ENCODE measurements at regions not wholly inside any gene's neighbourhood (a gene's known extent, or its start where the extent isn't known, plus 50 kb on each side); places are given as distances from the start of the nearest gene placed in this dataset.

DNA sequence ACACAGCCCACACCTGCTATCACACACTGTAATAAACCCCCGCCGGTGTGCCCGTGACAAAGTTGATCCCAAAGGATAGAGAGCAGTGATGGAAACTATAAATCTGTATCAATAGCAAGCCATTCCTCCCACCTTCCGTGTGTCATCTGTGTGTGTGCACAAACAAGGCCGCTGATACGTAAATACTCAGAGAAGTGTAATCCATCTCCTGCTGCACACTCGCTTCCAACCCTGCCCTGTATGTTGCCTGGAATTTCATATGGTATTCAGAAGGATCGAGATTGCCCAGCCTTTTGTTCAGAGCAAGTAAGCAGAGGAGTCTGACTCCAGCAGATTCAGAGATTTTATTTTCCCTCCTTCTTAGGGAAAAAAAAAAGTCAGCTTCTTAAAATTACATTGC is 581.1 kb upstream of the ZFHX3 start:
- TF ChIP-seq CHD1 (IDR thresholded peaks at IDR 0.05; ENCODE audit: low read depth, low read length) = no peak
- no peak for TF ChIP-seq RCOR1 (IDR thresholded peaks at IDR 0.05; ENCODE audit: insufficient replicate concordance, low read length)
- TF ChIP-seq SMC3 (IDR thresholded peaks at IDR 0.05; ENCODE audit: low read depth, low read length) = no peak
- no peak for TF ChIP-seq MAZ (IDR thresholded peaks at IDR 0.05; ENCODE audit: borderline replicate concordance, low read depth, low read length)
- TF ChIP-seq BHLHE40 (IDR thresholded peaks at IDR 0.05; ENCODE audit: low read depth, low read length) = no peak
- TF ChIP-seq NFE2L2 (IDR thresholded peaks at IDR 0.05; ENCODE audit: low read depth, low read length) = no peak
- TF ChIP-seq USF2 (IDR thresholded peaks at IDR 0.05; ENCODE audit: low read depth, low read length) = no peak
- TF ChIP-seq RAD21 (IDR thresholded peaks at IDR 0.05; ENCODE audit: low read length) = no peak
- no peak for TF ChIP-seq MXI1 (IDR thresholded peaks at IDR 0.05; ENCODE audit: borderline replicate concordance, low read depth, low read length)
- TF ChIP-seq FOS (IDR thresholded peaks at IDR 0.05; ENCODE audit: low read depth, low read length) = no peak
- no peak for ATAC-seq (ENCODE audit: low read depth)
- in situ Hi-C loops (cut with MboI; ENCODE audit: low sequenced_read_pairs) = no loop called here
- H4K91ac ChIP-seq (ENCODE audit: insufficient read depth, low read depth, low read length) = no peak overlapping the region
- POLR2A ChIA-PET (ENCODE audit: unreplicated experiment) = no interaction called here
- no peak for DNase-seq
- no peak overlapping the region for H3K14ac ChIP-seq (replicated peaks; ENCODE audit: low read depth, low read length)
- peaks cover 3% of the 10 kb centered on the region; the same call in 1 of the 2 replicates for H3K9me3 ChIP-seq (ENCODE audit: control insufficient read depth, insufficient read depth, low read length)
- no peak overlapping the region for H2BK5ac ChIP-seq (ENCODE audit: low read depth, low read length, poor library complexity, severe bottlenecking)
- H2AK5ac ChIP-seq (ENCODE audit: low read depth, low read length) = no peak overlapping the region
- WGBS, 2 experiments (ENCODE audit: extremely low coverage in 2 of 2, insufficient read length in 1 of 2) = no CpG with 5 or more reads among the region's 8 CpGs
- H2AFZ ChIP-seq (replicated peaks; ENCODE audit: low read length, poor library complexity) = no peak overlapping the region
- H2BK15ac ChIP-seq (ENCODE audit: low read depth, low read length) = no peak overlapping the region
- dilution Hi-C loops (cut with HindIII; ENCODE audit: low sequenced_read_pairs, unreplicated experiment) = no loop called here
- no peak overlapping the region for H3K23ac ChIP-seq (ENCODE audit: low read depth, low read length)
- no peaks in the 10 kb centered on the region for H3K4me1 ChIP-seq (ENCODE audit: control insufficient read depth, insufficient read depth, low read length)
- H3K27me3 ChIP-seq (ENCODE audit: control insufficient read depth, insufficient read depth, low read length) = no peaks in the 10 kb centered on the region
- H3K4ac ChIP-seq (ENCODE audit: low read depth, low read length) = no peak overlapping the region
- H4K5ac ChIP-seq (ENCODE audit: low read depth, low read length) = no peak overlapping the region
- no peak overlapping the region for H4K8ac ChIP-seq (ENCODE audit: low read depth in 2 of 2, low read length in 2 of 2)
- BruUV-seq (replicated peaks) = no TSS peak
- no peaks in the 10 kb centered on the region for H3K36me3 ChIP-seq (ENCODE audit: control insufficient read depth, insufficient read depth, low read length)
- no peak overlapping the region for H3K18ac ChIP-seq (ENCODE audit: low read depth, low read length)
- H3K56ac ChIP-seq (ENCODE audit: extremely low read depth, insufficient read depth, low read length) = no peak overlapping the region
- H3K27ac ChIP-seq (ENCODE audit: insufficient read depth, low read length) = no peak overlapping the region
- no peaks in the 10 kb centered on the region for H4K20me1 ChIP-seq (ENCODE audit: insufficient read depth, low read length)
- no peak overlapping the region for H3K9ac ChIP-seq (ENCODE audit: low read depth, low read length)
- no peak overlapping the region for H3K4me3 ChIP-seq (ENCODE audit: insufficient read depth, low read depth, low read length)
- H3K9me1 ChIP-seq (ENCODE audit: insufficient read depth, low read length) = no peaks in the 10 kb centered on the region
- CTCF ChIA-PET = no interaction called here
- H2BK20ac ChIP-seq (ENCODE audit: low read depth, low read length) = no peak overlapping the region
- no peaks in the 10 kb centered on the region for H3K79me1 ChIP-seq (ENCODE audit: low read depth in 1 of 2, low read length in 2 of 2)
- H3K4me2 ChIP-seq (ENCODE audit: low read depth, low read length) = no peak overlapping the region
- no peak overlapping the region for H2AK9ac ChIP-seq (replicated peaks; ENCODE audit: low read depth, low read length, poor library complexity)
- H2BK120ac ChIP-seq (ENCODE audit: low read depth, low read length) = no peak overlapping the region
- intact Hi-C loops (cut with micrococcal nuclease) = no loop called here
